ENCODE measurements at regions not wholly inside any gene's neighbourhood (a gene's known extent, or its start where the extent isn't known, plus 50 kb on each side); places are given as distances from the start of the nearest gene placed in this dataset.

- TF ChIP-seq CTCF (IDR thresholded peaks at IDR 0.05; ENCODE audit: low read depth, low read length) = no peak
- no peak for DNase-seq (ENCODE audit: low read depth, low spot score)
- in situ Hi-C loops (cut with HindIII; ENCODE audit: low sequenced_read_pairs) = no loop called here
- H3K4me3 ChIP-seq (ENCODE audit: low read depth, low read length) = no peak overlapping the region
Measured at GRCh38 chr20:16106191-16106849, 466.9 kb downstream of the KIF16B start.

- no peak for TF ChIP-seq CTCF (IDR thresholded peaks at IDR 0.05; ENCODE audit: low read depth, low read length)
- H3K4me3 ChIP-seq (ENCODE audit: low read depth, low read length) = no peak overlapping the region
- in situ Hi-C loops (cut with HindIII; ENCODE audit: low sequenced_read_pairs) = no loop called here
- DNase-seq (ENCODE audit: low read depth, low spot score) = no peak
Measured at GRCh38 chr20:16104783-16105182, 468.5 kb downstream of the KIF16B start.

All from astrocyte of the spinal cord (primary cell).